ENCODE measurements at regions not wholly inside any gene's neighbourhood (a gene's known extent, or its start where the extent isn't known, plus 50 kb on each side); places are given as distances from the start of the nearest gene placed in this dataset.

DNA sequence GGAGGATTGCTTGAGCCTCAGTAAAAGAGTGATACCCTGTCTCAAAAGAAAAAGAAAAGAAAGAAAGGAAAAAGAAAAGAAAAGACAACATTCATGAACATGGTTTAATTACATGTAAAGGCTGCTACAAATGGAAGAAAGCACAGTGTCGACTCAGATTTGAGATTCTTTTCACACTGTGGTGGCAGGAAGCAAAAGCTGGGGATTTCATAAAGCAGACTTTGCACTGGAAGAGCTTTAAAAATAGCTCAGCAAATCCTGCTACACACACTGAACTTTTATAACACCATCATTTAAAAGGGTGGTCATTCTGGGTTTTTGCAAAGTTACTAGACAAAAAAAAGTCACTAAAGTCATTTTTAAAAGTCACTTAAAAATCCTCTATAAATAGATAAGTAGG is 140.8 kb downstream of the CEMIP2 start:
- TF ChIP-seq SNAI2 (CRISPR knock-in tag; IDR thresholded peaks at IDR 0.05) (no peak), CSDC2 (CRISPR knock-in tag; IDR thresholded peaks at IDR 0.05) (no peak), ZNF565 (CRISPR knock-in tag; conservative IDR thresholded peaks at IDR 0.05; ENCODE audit: low read depth) (no peak), PATZ1 (CRISPR knock-in tag; IDR thresholded peaks at IDR 0.05; ENCODE audit: borderline replicate concordance) (no peak)
